Transverse colon (tissue), 4 donors: ENCODE measurements at regions not wholly inside any gene's neighbourhood (a gene's known extent, or its start where the extent isn't known, plus 50 kb on each side); places are given as distances from the start of the nearest gene placed in this dataset.
"Not testable (repeated sequence)": the region's sequence is repeated elsewhere in the genome, so short reads cannot be mapped to it uniquely, and the experiment has no call there.

Experiments
- DNase-seq: peaks from one replicate; pipeline ENCODE4 v3.0.0-alpha.2; 2019
- H3K27ac ChIP-seq, 4 donors: fragments of 200-600 bp; sonication (generic); 2 replicates each; pipeline ENCODE4 v1.5.1; 2016 to 2018; ENCODE audit warnings: inconsistent platforms in 4 of 4
- H3K27me3 ChIP-seq: fragments of 200-600 bp; sonication (generic); 2 replicates; pipeline ENCODE4 v1.5.1; 2017; ENCODE audit warnings: inconsistent platforms
- H3K36me3 ChIP-seq, 4 donors: fragments of 200-600 bp; sonication (generic); 2 replicates each; pipeline ENCODE4 v1.5.1; 2017 to 2019; ENCODE audit warnings: inconsistent platforms in 4 of 4
- H3K4me1 ChIP-seq, 4 donors: fragments of 200-600 bp; sonication (generic); 2 replicates each; pipeline ENCODE4 v1.5.1; 2017 to 2020; ENCODE audit warnings: inconsistent platforms in 4 of 4
- H3K4me3 ChIP-seq, 4 donors: fragments of 200-600 bp; sonication (generic); 1 replicate in 1 of 4; 2 replicates in 3 of 4; pipeline versions ENCODE4 v1.5.1 to v1.6.1; 2017 to 2019; ENCODE audit warnings: inconsistent platforms in 4 of 4
- H3K9me3 ChIP-seq, 2 donors: fragments of 200-600 bp; sonication (generic); 2 replicates each; pipeline ENCODE4 v1.5.1; 2017 to 2019; ENCODE audit warnings: inconsistent platforms in 2 of 2
- EP300 ChIP-seq: sonication (generic); formaldehyde crosslinking; IDR thresholded peaks from one replicate; pipeline ENCODE4 v1.6.1; 2017; ENCODE audit warnings: antibody characterized with exemption, low read depth
- POLR2A ChIP-seq: fragments of 450-650 bp; IDR thresholded peaks from one replicate; pipeline ENCODE4 v1.6.1; 2016; ENCODE audit warnings: antibody characterized with exemption, mild to moderate bottlenecking, moderate library complexity
- POLR2AphosphoS5 ChIP-seq, 3 donors: sonication (generic); formaldehyde crosslinking; IDR thresholded peaks; one replicate each; pipeline ENCODE4 v1.6.1; 2016; ENCODE audit warnings: antibody characterized with exemption in 3 of 3
- WGBS, 2 donors: methylation state at CpG; one replicate each; pipeline ENCODE4 v1.1.5; 2018; ENCODE audit warnings: low coverage in 1 of 2; 5-methylcytosine and 5-hydroxymethylcytosine counted together
- in situ Hi-C, 4 donors: fragments of 200-750 bp; cut with MboI; loops; one replicate each; pipeline versions ENCODE4 v1.15.0 to v1.15.1; 2017; ENCODE audit warnings: low sequenced_read_pairs in 3 of 4, low pct_ligation_motif_present in 1 of 4, low pct_unique_long_range_greater_than_20kb in 1 of 4
- intact Hi-C: fragments of 100-400 bp; cut with DNase I; formaldehyde crosslinking; loops from one replicate; pipeline ENCODE4 v1.15.1; 2023; ENCODE audit warnings: low total_unique reads
- TF ChIP-seq, protein P1 (sequence below), 5 experiments: fragments of 200-600 bp in 3 of 5; fragments of 450-650 bp in 2 of 5; sonication (generic) in 3 of 5; IDR thresholded peaks; 1 replicate in 2 of 5; 2 replicates in 3 of 5; pipeline ENCODE4 v1.5.1; 2016 to 2017; ENCODE audit warnings: antibody characterized with exemption in 5 of 5, inconsistent platforms in 3 of 5, mild to moderate bottlenecking in 2 of 5, moderate library complexity in 1 of 5

DNA sequence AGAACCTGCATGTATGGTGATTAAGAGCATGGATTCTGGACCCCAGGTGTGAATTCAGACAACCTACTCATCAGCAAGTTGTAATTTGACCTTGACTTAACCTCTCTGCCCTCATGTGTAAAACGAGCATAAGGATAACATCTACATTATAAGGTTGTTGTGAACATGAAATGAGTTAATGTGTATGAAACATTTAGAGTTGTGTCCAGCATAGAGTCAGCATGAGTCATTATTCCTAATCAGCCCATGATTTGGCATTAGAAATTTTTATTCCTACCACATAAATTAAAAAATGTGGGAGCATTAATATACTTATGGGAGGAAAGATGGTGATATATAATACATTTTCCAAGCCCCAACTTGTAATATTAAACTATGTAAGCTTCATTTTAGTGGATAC, 95.9 kb upstream of the DDHD1 start:
- H3K27me3 ChIP-seq = no peaks in the 10 kb centered on the region
- WGBS, 2 donors = 38 to 50% methylated on average over 1 of the region's 1 CpG
- no peaks in the 10 kb centered on the region for H3K36me3 ChIP-seq
- DNase-seq = no peak
- TF ChIP-seq POLR2AphosphoS5 (IDR thresholded peaks at IDR 0.05) (no peak), EP300 (no peak), POLR2A (no peak)
- TF ChIP-seq, protein P1, sequence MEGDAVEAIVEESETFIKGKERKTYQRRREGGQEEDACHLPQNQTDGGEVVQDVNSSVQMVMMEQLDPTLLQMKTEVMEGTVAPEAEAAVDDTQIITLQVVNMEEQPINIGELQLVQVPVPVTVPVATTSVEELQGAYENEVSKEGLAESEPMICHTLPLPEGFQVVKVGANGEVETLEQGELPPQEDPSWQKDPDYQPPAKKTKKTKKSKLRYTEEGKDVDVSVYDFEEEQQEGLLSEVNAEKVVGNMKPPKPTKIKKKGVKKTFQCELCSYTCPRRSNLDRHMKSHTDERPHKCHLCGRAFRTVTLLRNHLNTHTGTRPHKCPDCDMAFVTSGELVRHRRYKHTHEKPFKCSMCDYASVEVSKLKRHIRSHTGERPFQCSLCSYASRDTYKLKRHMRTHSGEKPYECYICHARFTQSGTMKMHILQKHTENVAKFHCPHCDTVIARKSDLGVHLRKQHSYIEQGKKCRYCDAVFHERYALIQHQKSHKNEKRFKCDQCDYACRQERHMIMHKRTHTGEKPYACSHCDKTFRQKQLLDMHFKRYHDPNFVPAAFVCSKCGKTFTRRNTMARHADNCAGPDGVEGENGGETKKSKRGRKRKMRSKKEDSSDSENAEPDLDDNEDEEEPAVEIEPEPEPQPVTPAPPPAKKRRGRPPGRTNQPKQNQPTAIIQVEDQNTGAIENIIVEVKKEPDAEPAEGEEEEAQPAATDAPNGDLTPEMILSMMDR (IDR thresholded peaks at IDR 0.05) = no peak
- no peak overlapping the region for H3K27ac ChIP-seq
- intact Hi-C loops = no loop called here
- in situ Hi-C loops = no loop called here
- no peaks in the 10 kb centered on the region for H3K9me3 ChIP-seq
- H3K4me3 ChIP-seq = no peak overlapping the region
- H3K4me1 ChIP-seq = no peaks in the 10 kb centered on the region

DNA sequence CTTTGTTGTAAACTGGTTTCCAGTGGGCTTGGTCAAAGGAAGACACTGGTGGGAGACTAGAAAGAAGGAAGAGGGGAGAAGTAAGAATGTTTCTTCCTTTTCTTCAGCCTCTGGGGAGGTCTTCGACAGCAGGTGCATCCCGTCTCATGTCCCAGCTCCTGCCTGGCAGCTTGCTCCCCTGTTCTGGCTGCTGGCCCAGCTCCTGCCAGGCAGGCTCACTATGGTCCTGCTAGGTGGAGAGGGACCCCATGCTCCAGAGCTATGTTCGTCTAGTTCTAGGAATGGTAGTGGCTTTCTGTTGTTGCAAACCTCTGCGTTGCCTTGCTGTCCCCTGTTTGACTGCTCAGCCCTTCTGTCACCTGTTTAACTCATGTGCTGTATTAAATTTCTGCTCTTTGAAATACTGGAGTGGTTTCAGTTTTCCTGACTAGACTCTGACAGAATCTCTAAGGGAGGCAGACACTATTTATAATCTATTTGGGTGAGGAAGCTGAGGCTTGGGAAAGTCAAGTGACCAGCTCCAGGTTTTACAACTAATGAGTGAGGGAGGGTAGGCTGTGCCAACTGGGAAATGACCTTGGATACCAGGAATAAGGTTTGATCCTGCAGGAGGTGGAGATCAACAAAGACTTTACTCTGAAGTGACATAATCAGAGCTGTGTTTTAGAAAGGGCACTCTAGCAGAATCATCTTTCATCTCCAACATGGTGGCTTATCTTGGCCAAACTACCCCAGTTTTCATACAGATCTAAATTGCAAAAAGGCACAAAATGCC, 94.7 kb upstream of the DDHD1 start:
- WGBS, 2 donors = 80% methylated on average over 4 of the region's 4 CpGs; no CpG with 5 or more reads in 1 of the 2 donors
- in situ Hi-C loops = no loop called here

DNA sequence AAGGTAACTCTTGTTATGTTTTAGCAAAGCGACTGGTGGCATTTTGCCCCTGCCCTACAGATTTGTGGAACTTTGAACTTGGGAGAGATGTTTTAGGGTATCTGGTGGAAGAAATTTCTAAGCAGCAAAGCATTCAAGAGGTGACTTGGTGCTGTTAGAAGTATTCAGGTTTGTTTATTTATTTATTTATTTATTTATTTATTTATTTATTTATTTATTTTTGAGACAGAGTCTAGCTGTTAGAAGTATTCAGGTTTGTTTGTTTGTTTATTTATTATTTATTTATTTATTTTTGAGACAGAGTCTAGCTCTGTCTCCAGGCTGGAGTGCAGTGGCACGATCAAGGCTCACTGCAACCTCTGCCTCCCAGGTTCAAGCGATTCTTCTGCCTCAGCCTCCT, 89.8 kb upstream of the DDHD1 start:
- H3K4me1 ChIP-seq, H3K27ac ChIP-seq, H3K4me3 ChIP-seq, DNase-seq, H3K9me3 ChIP-seq, H3K36me3 ChIP-seq, H3K27me3 ChIP-seq, in situ Hi-C loops, intact Hi-C loops: not testable (repeated sequence)
- 89 to 93% methylated on average over 3 of the region's 3 CpGs for WGBS, 2 donors

More for the DNA sequence above, 94.7 kb upstream of the DDHD1 start:
- no peak for DNase-seq
- intact Hi-C loops = no loop called here
- no peak for TF ChIP-seq POLR2A
- TF ChIP-seq EP300 = no peak
- TF ChIP-seq, protein P1 (IDR thresholded peaks at IDR 0.05) = no peak
- TF ChIP-seq POLR2AphosphoS5 (IDR thresholded peaks at IDR 0.05) = no peak
- H3K4me3 ChIP-seq = no peak overlapping the region
- H3K4me1 ChIP-seq = no peaks in the 10 kb centered on the region
- H3K27me3 ChIP-seq = no peaks in the 10 kb centered on the region
- no peak overlapping the region for H3K27ac ChIP-seq
- no peaks in the 10 kb centered on the region for H3K36me3 ChIP-seq
- no peaks in the 10 kb centered on the region for H3K9me3 ChIP-seq

DNA sequence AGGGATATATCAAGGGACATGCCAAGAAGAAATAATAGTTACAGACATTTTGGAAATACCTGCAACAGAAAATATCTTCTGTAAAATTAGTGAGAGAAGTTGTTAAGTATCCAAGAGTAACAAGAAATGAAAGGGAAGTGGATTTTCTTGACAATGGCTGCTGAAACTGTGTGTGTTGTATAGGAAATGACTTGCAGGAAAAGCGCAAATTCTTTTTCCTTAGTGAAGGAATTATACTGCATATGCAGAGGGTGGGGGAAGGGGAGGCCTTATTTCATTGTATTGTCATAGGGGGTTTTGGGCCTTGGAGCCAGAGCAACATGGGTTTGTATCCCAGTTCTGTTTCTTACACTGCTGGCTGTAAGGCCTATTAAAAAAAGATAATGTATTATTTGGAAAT, 84.4 kb upstream of the DDHD1 start:
- Histone ChIP-seq H3K27ac (no peak overlapping the region), H3K27me3 (no peaks in the 10 kb centered on the region), H3K4me1 (no peaks in the 10 kb centered on the region), H3K9me3 (no peaks in the 10 kb centered on the region), H3K36me3 (no peaks in the 10 kb centered on the region), H3K4me3 (no peak overlapping the region)
- in situ Hi-C loops = no loop called here
- 78 to 93% methylated on average over 1 of the region's 1 CpG for whole genome bisulfite sequencing, 2 donors
- DNase-seq = no peak
- TF ChIP-seq POLR2AphosphoS5 (IDR thresholded peaks at IDR 0.05) (no peak), POLR2A (no peak), EP300 (no peak)
- TF ChIP-seq, protein P1 (IDR thresholded peaks at IDR 0.05) = no peak
- intact Hi-C loops = no loop called here

DNA sequence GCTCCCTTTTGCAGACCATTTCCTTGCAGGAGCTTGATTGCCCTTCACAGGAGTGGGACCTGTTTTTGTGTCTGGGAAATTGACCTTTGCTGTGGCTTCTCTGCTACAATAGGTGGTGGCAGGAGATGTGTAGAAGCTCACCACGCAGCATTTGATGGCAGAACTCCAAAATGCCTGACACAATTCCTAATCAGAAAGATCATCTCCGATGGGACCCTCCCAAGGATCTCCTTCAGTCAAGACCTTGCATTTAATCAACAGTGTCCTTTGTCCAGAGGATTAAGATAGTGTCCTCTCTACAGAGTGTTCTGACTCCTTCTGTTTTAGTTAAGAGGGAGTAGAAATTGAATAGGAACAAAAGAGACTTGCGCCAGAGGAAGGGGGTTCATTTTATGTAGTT, 83.6 kb upstream of the DDHD1 start:
- no peaks in the 10 kb centered on the region for H3K9me3 ChIP-seq
- no peak for DNase-seq
- intact Hi-C loops = no loop called here
- H3K27me3 ChIP-seq = no peaks in the 10 kb centered on the region
- WGBS, 2 donors = 90 to 91% methylated on average over 1 to 3 of the region's 3 CpGs
- no peaks in the 10 kb centered on the region for H3K4me1 ChIP-seq
- TF ChIP-seq POLR2AphosphoS5 (IDR thresholded peaks at IDR 0.05) (no peak), POLR2A (no peak), EP300 (no peak)
- TF ChIP-seq, protein P1 (IDR thresholded peaks at IDR 0.05) = no peak
- H3K4me3 ChIP-seq = no peak overlapping the region
- in situ Hi-C loops = no loop called here
- no peak overlapping the region for H3K27ac ChIP-seq
- no peaks in the 10 kb centered on the region for H3K36me3 ChIP-seq
